B cell (primary cell): ENCODE measurements at regions not wholly inside any gene's neighbourhood (a gene's known extent, or its start where the extent isn't known, plus 50 kb on each side); places are given as distances from the start of the nearest gene placed in this dataset.

Experiments used
- ATAC-seq: fragments of 200-7000 bp; cut with Tn5 transposase; one replicate; pipeline ENCODE4 v1.10.0; 2021; ENCODE audit warnings: low read depth, mild to moderate bottlenecking, moderate number of reproducible peaks, moderate library complexity
- CTCF ChIA-PET: fragments of 350-600 bp; sonication (Branson Sonifier 250); formaldehyde crosslinking; loops from one replicate; lab custom pipeline; 2021; ENCODE audit warnings: antibody characterized with exemption, inconsistent platforms; lab: Charles Lee
- POLR2A ChIA-PET: fragments of 350-600 bp; sonication (Branson Sonifier 250); formaldehyde crosslinking; loops from one replicate; lab custom pipeline; 2021; ENCODE audit warnings: antibody characterized with exemption; lab: Charles Lee
- DNase-seq: peaks from one replicate; pipeline ENCODE4 v3.0.0; 2013
- H2AFZ ChIP-seq: 2 replicates; pipeline ENCODE4 v1.6.1; 2012; ENCODE audit warnings: mild to moderate bottlenecking, low read depth, low read length; ENCODE audit not compliant: insufficient read depth, poor library complexity, severe bottlenecking
- H3K27ac ChIP-seq, 2 donors: 1 replicate in 1 of 2; 2 replicates in 1 of 2; pipeline ENCODE4 v1.5.1; 2012 to 2013; ENCODE audit warnings: low read length in 2 of 2, mild to moderate bottlenecking in 2 of 2, moderate library complexity in 1 of 2
- H3K27me3 ChIP-seq, 4 experiments: fragments of 200-600 bp in 1 of 4; sonication (generic) in 1 of 4; replicated peaks in 1 of 4; 1 replicate in 2 of 4; 2 replicates in 2 of 4; pipeline versions ENCODE4 v1.6.1 to v1.7.0; 2013 to 2016; ENCODE audit warnings: low read length in 3 of 4, mild to moderate bottlenecking in 2 of 4, mixed read lengths in 1 of 4, moderate library complexity in 1 of 4; ENCODE audit not compliant: insufficient read depth in 4 of 4, control insufficient read depth in 3 of 4; ENCODE audit errors: control extremely low read depth in 1 of 4
- H3K36me3 ChIP-seq, 2 experiments: replicated peaks in 1 of 2; 1 replicate in 1 of 2; 2 replicates in 1 of 2; pipeline versions ENCODE4 v1.6.1 to v1.7.1; 2013; ENCODE audit warnings: low read length in 1 of 2; ENCODE audit not compliant: insufficient read depth in 2 of 2, control insufficient read depth in 1 of 2; ENCODE audit errors: control extremely low read depth in 1 of 2, extremely low read depth in 1 of 2
- H3K4me1 ChIP-seq, 2 donors: fragments of 200-600 bp in 1 of 2; sonication (generic) in 1 of 2; 1 replicate in 1 of 2; 2 replicates in 1 of 2; pipeline versions ENCODE4 v1.5.1 to v1.6.1; 2013 to 2017; ENCODE audit warnings: low read length in 2 of 2; ENCODE audit not compliant: control insufficient read depth in 2 of 2, insufficient read depth in 2 of 2
- H3K4me2 ChIP-seq: replicated peaks from 2 replicates; pipeline ENCODE3; 2012; ENCODE audit warnings: mild to moderate bottlenecking, low read depth, low read length; ENCODE audit not compliant: poor library complexity, severe bottlenecking
- H3K4me3 ChIP-seq, 5 experiments: fragments of 200-600 bp in 1 of 5; sonication (generic) in 1 of 5; 1 replicate in 3 of 5; 2 replicates in 2 of 5; pipeline versions ENCODE4 v1.5.1 to v1.7.0; 2011 to 2016; ENCODE audit warnings: low read length in 4 of 5, mild to moderate bottlenecking in 4 of 5, low read depth in 2 of 5, control low read depth in 1 of 5, moderate library complexity in 1 of 5; ENCODE audit not compliant: insufficient read depth in 1 of 5; ENCODE audit errors: control extremely low read depth in 1 of 5, extremely low read depth in 1 of 5
- H3K79me2 ChIP-seq: fragments of 200-600 bp; sonication (generic); one replicate; pipeline ENCODE4 v1.6.0; 2016; ENCODE audit warnings: low read length; ENCODE audit not compliant: control insufficient read depth, insufficient read depth
- H3K9ac ChIP-seq: fragments of 200-600 bp; sonication (generic); 2 replicates; pipeline ENCODE4 v1.6.1; 2017; ENCODE audit warnings: mild to moderate bottlenecking, low read length, moderate library complexity
- H3K9me3 ChIP-seq, 3 donors: one replicate each; pipeline versions ENCODE4 v1.6.1 to v1.7.1; 2013; ENCODE audit warnings: low read length in 2 of 3; ENCODE audit not compliant: control insufficient read depth in 2 of 3, insufficient read depth in 1 of 3; ENCODE audit errors: control extremely low read depth in 1 of 3
- H4K20me1 ChIP-seq: 2 replicates; pipeline ENCODE4 v1.6.0; 2012; ENCODE audit warnings: mild to moderate bottlenecking, low read length; ENCODE audit not compliant: insufficient read depth, control insufficient read depth, poor library complexity, severe bottlenecking
- H3K27ac Mint-ChIP-seq: one replicate; pipeline ENCODE4 v1.8.0; 2021; ENCODE audit warnings: mixed read lengths
- H3K27me3 Mint-ChIP-seq: one replicate; pipeline ENCODE4 v1.8.0; 2021; ENCODE audit warnings: mixed read lengths
- H3K4me1 Mint-ChIP-seq: one replicate; pipeline ENCODE4 v1.8.0; 2021; ENCODE audit warnings: mixed read lengths
- H3K4me3 Mint-ChIP-seq: one replicate; pipeline ENCODE4 v1.8.0; 2021; ENCODE audit warnings: mixed read lengths
- H3K9me3 Mint-ChIP-seq: one replicate; pipeline ENCODE4 v1.8.0; 2022; ENCODE audit warnings: mixed read lengths; ENCODE audit not compliant: insufficient read depth
- EZH2 ChIP-seq: IDR thresholded peaks from 2 replicates; pipeline ENCODE4 v1.6.1; 2012; ENCODE audit warnings: borderline replicate concordance, low read depth, mild to moderate bottlenecking, moderate library complexity, low read length; ENCODE audit not compliant: insufficient read depth, poor library complexity, severe bottlenecking
- WGBS: methylation state at CpG from one replicate; pipeline ENCODE4 v1.1.5; 2013; ENCODE audit warnings: missing lambda C conversion rate; ENCODE audit not compliant: insufficient coverage; 5-methylcytosine and 5-hydroxymethylcytosine counted together
- intact Hi-C: fragments of 100-400 bp; cut with micrococcal nuclease; formaldehyde crosslinking; loops from one replicate; pipeline ENCODE4 v1.10.0; 2022
- TF ChIP-seq, protein P1 (sequence below): fragments of 200-600 bp; IDR thresholded peaks from one replicate; pipeline ENCODE4 v1.8.0; 2022; ENCODE audit warnings: antibody characterized with exemption, mild to moderate bottlenecking

- WGBS, result 76% methylated on average over 7 of the region's 7 CpGs
- Mint-ChIP-seq H3K9me3 (no peaks in the 10 kb centered on the region), H3K4me1 (peaks cover 2% of the 10 kb centered on the region), H3K4me3 (no peak overlapping the region), H3K27me3 (peaks cover 2% of the 10 kb centered on the region), H3K27ac (no peak overlapping the region)
- Histone ChIP-seq H3K36me3 (no peaks in the 10 kb centered on the region), H4K20me1 (no peaks in the 10 kb centered on the region), H3K9me3 (peaks cover 0 to 33% (median 0%) of the 10 kb centered on the region in 3 donors), H3K4me2 (no peak overlapping the region), H3K27me3 (peaks cover 0 to 24% (median 5%) of the 10 kb centered on the region in 4 experiments), H3K27ac (no peak overlapping the region), H3K9ac (no peak overlapping the region), H3K79me2 (no peaks in the 10 kb centered on the region), H2AFZ (no peak overlapping the region), H3K4me3 (no peak overlapping the region), H3K4me1 (peaks cover 0 to 3% of the 10 kb centered on the region in 2 donors)
- intact Hi-C loops, result no loop called here
- POLR2A ChIA-PET, result no interaction called here
- TF ChIP-seq EZH2, result no peak
- TF ChIP-seq, protein P1, sequence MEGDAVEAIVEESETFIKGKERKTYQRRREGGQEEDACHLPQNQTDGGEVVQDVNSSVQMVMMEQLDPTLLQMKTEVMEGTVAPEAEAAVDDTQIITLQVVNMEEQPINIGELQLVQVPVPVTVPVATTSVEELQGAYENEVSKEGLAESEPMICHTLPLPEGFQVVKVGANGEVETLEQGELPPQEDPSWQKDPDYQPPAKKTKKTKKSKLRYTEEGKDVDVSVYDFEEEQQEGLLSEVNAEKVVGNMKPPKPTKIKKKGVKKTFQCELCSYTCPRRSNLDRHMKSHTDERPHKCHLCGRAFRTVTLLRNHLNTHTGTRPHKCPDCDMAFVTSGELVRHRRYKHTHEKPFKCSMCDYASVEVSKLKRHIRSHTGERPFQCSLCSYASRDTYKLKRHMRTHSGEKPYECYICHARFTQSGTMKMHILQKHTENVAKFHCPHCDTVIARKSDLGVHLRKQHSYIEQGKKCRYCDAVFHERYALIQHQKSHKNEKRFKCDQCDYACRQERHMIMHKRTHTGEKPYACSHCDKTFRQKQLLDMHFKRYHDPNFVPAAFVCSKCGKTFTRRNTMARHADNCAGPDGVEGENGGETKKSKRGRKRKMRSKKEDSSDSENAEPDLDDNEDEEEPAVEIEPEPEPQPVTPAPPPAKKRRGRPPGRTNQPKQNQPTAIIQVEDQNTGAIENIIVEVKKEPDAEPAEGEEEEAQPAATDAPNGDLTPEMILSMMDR, result no peak
- CTCF ChIA-PET, result no interaction called here
- no peak for ATAC-seq
- no peak for DNase-seq
Observed at GRCh38 chr15:22259881-22260421, 179.6 kb downstream of the OR4M2 start.

GRCh38 chr15:22262613-22263020 is 182.3 kb downstream of the OR4M2 start:
- no peak overlapping the region for H3K9ac ChIP-seq
- no peak overlapping the region for H2AFZ ChIP-seq
- peaks cover 0 to 10% (median 2%) of the 10 kb centered on the region in 4 experiments for H3K27me3 ChIP-seq
- WGBS, result 88% methylated on average over 13 of the region's 13 CpGs
- no peaks in the 10 kb centered on the region for H4K20me1 ChIP-seq
- DNase-seq (no peak), ATAC-seq (no peak)
- TF ChIP-seq, protein P1, result no peak
- TF ChIP-seq EZH2, result no peak
- Mint-ChIP-seq H3K9me3 (no peaks in the 10 kb centered on the region), H3K27me3 (no peaks in the 10 kb centered on the region), H3K4me3 (no peak overlapping the region), H3K4me1 (no peaks in the 10 kb centered on the region), H3K27ac (no peak overlapping the region)
- H3K9me3 ChIP-seq, result peaks cover 0 to 17% (median 0%) of the 10 kb centered on the region in 3 donors
- H3K4me1 ChIP-seq, result peaks cover 0 to 9% of the 10 kb centered on the region in 2 donors
- H3K36me3 ChIP-seq, result no peaks in the 10 kb centered on the region
- H3K4me2 ChIP-seq, result no peak overlapping the region
- H3K4me3 ChIP-seq, result no peak overlapping the region
- no peaks in the 10 kb centered on the region for H3K79me2 ChIP-seq
- ChIA-PET POLR2A (no interaction called here), CTCF (no interaction called here)
- no peak overlapping the region for H3K27ac ChIP-seq
- intact Hi-C loops, result no loop called here
